HEK293 (cell line): ENCODE measurements at regions not wholly inside any gene's neighbourhood (a gene's known extent, or its start where the extent isn't known, plus 50 kb on each side); places are given as distances from the start of the nearest gene placed in this dataset.

ENCODE experiments used
- CTCF ChIA-PET: fragments of 350-600 bp; formaldehyde crosslinking; extraction: SDS; loops from one replicate; lab custom pipeline; 2021; ENCODE audit warnings: antibody characterized with exemption; lab: Yijun Ruan, JAX
- POLR2A ChIA-PET: fragments of 300-600 bp; formaldehyde crosslinking; extraction: SDS; loops from one replicate; lab custom pipeline; 2020; ENCODE audit warnings: antibody characterized with exemption, inconsistent platforms; lab: Yijun Ruan, JAX
- H3K27ac ChIP-seq: fragments of 200-500 bp; sonication (Bioruptor generic); 2 replicates; pipeline ENCODE4 v1.5.1; 2014; ENCODE audit warnings: low read depth, low read length, control low read depth, inconsistent platforms; ENCODE audit errors: extremely low read depth
- H3K36me3 ChIP-seq, 2 experiments: fragments of 200-500 bp in 1 of 2; sonication (Bioruptor generic) in 1 of 2; 1 replicate in 1 of 2; 2 replicates in 1 of 2; pipeline ENCODE4 v1.5.1; 2014 to 2017; ENCODE audit warnings: inconsistent platforms in 2 of 2, low read length in 2 of 2; ENCODE audit not compliant: control insufficient read depth in 2 of 2, insufficient read depth in 1 of 2
- H3K4me1 ChIP-seq: fragments of 200-500 bp; sonication (Bioruptor generic); 2 replicates; pipeline ENCODE4 v1.5.1; 2014; ENCODE audit warnings: mild to moderate bottlenecking, low read length, inconsistent platforms; ENCODE audit not compliant: control insufficient read depth, insufficient read depth
- H3K4me3 ChIP-seq: 2 replicates; pipeline ENCODE4 v1.5.1; 2011; ENCODE audit warnings: low read depth, mild to moderate bottlenecking, control low read depth, low read length, moderate library complexity
- H3K9me3 ChIP-seq: fragments of 200-500 bp; sonication (Bioruptor generic); 2 replicates; pipeline ENCODE4 v1.5.1; 2014; ENCODE audit warnings: low read depth, low read length, inconsistent platforms; ENCODE audit not compliant: control insufficient read depth, insufficient read depth
- FEZF1 ChIP-seq: fragments of 450-650 bp; formaldehyde crosslinking; IDR thresholded peaks from 2 replicates; pipeline ENCODE4 v1.5.1; 2016; ENCODE audit warnings: missing biosample characterization, missing genetic modification characterization
- GLI4 ChIP-seq: fragments of 450-650 bp; formaldehyde crosslinking; IDR thresholded peaks from 2 replicates; pipeline ENCODE4 v1.5.1; 2016; ENCODE audit warnings: missing biosample characterization, missing genetic modification characterization
- GLIS1 ChIP-seq: fragments of 450-650 bp; formaldehyde crosslinking; IDR thresholded peaks from 2 replicates; pipeline ENCODE4 v1.5.1; 2016; ENCODE audit warnings: missing biosample characterization, missing genetic modification characterization
- HOXA7 ChIP-seq: sonication (generic); formaldehyde crosslinking; IDR thresholded peaks from 2 replicates; pipeline ENCODE4 v1.8.1; 2022; ENCODE audit warnings: missing genetic modification reagents, borderline replicate concordance
- KLF16 ChIP-seq: fragments of 450-650 bp; formaldehyde crosslinking; IDR thresholded peaks from 2 replicates; pipeline ENCODE4 v1.5.1; 2017; ENCODE audit warnings: missing biosample characterization, missing genetic modification characterization
- SALL2 ChIP-seq: fragments of 450-650 bp; formaldehyde crosslinking; IDR thresholded peaks from 2 replicates; pipeline ENCODE4 v1.5.0; 2017; ENCODE audit warnings: missing biosample characterization, mild to moderate bottlenecking, missing genetic modification characterization, borderline replicate concordance
- YY2 ChIP-seq: fragments of 450-650 bp; formaldehyde crosslinking; IDR thresholded peaks from 2 replicates; pipeline ENCODE4 v1.5.1; 2016; ENCODE audit warnings: missing biosample characterization, missing genetic modification characterization
- ZBTB21 ChIP-seq: fragments of 450-650 bp; formaldehyde crosslinking; IDR thresholded peaks from 2 replicates; pipeline ENCODE4 v1.5.1; 2017; ENCODE audit warnings: missing biosample characterization, missing genetic modification characterization
- ZBTB7A ChIP-seq: fragments of 450-650 bp; formaldehyde crosslinking; IDR thresholded peaks from 2 replicates; pipeline ENCODE4 v1.5.1; 2016; ENCODE audit warnings: low read depth, missing biosample characterization, missing genetic modification characterization
- ZFP69B ChIP-seq: fragments of 450-650 bp; formaldehyde crosslinking; IDR thresholded peaks from 2 replicates; pipeline ENCODE4 v1.5.1; 2016; ENCODE audit warnings: missing biosample characterization, missing genetic modification characterization
- ZNF140 ChIP-seq: fragments of 450-650 bp; formaldehyde crosslinking; IDR thresholded peaks from 2 replicates; pipeline ENCODE4 v1.5.1; 2016; ENCODE audit warnings: missing biosample characterization, missing genetic modification characterization
- ZNF366 ChIP-seq: fragments of 450-650 bp; formaldehyde crosslinking; conservative IDR thresholded peaks from 2 replicates; pipeline ENCODE4 v1.5.1; 2016; ENCODE audit warnings: missing biosample characterization, missing genetic modification characterization
- ZNF426 ChIP-seq: fragments of 450-650 bp; formaldehyde crosslinking; IDR thresholded peaks from 2 replicates; pipeline ENCODE4 v1.5.1; 2017; ENCODE audit warnings: missing biosample characterization, missing genetic modification characterization, mild to moderate bottlenecking, inconsistent platforms, moderate library complexity
- ZNF521 ChIP-seq: fragments of 450-650 bp; formaldehyde crosslinking; IDR thresholded peaks from 2 replicates; pipeline ENCODE4 v1.5.1; 2017; ENCODE audit warnings: missing biosample characterization, mild to moderate bottlenecking, missing genetic modification characterization
- ZNF658 ChIP-seq: fragments of 450-650 bp; formaldehyde crosslinking; IDR thresholded peaks from 2 replicates; pipeline ENCODE4; 2016; ENCODE audit warnings: missing biosample characterization, missing genetic modification characterization
- ZNF660 ChIP-seq: fragments of 450-650 bp; IDR thresholded peaks from 2 replicates; pipeline ENCODE4 v1.5.1; 2018; ENCODE audit warnings: missing biosample characterization, mild to moderate bottlenecking, missing genetic modification characterization
- ZNF701 ChIP-seq: fragments of 450-650 bp; formaldehyde crosslinking; IDR thresholded peaks from 2 replicates; pipeline ENCODE4 v1.5.1; 2016; ENCODE audit warnings: missing biosample characterization, missing genetic modification characterization
- ZNF707 ChIP-seq: fragments of 450-650 bp; formaldehyde crosslinking; IDR thresholded peaks from 2 replicates; pipeline ENCODE4 v1.5.1; 2016; ENCODE audit warnings: missing biosample characterization, missing genetic modification characterization
- ZNF785 ChIP-seq: fragments of 450-650 bp; formaldehyde crosslinking; IDR thresholded peaks from 2 replicates; pipeline ENCODE4 v1.5.1; 2016; ENCODE audit warnings: missing biosample characterization, missing genetic modification characterization
- ZNF792 ChIP-seq: fragments of 450-650 bp; formaldehyde crosslinking; IDR thresholded peaks from 2 replicates; pipeline ENCODE4 v1.5.1; 2016; ENCODE audit warnings: missing biosample characterization, missing genetic modification characterization
- ZNF837 ChIP-seq: fragments of 450-650 bp; formaldehyde crosslinking; IDR thresholded peaks from 2 replicates; pipeline ENCODE4 v1.5.1; 2016; ENCODE audit warnings: missing biosample characterization, missing genetic modification characterization
- ZNF843 ChIP-seq: fragments of 450-650 bp; formaldehyde crosslinking; IDR thresholded peaks from 2 replicates; pipeline ENCODE4 v1.5.1; 2016; ENCODE audit warnings: missing biosample characterization, missing genetic modification characterization
- TF ChIP-seq, protein P1 (sequence below): fragments of 450-650 bp; formaldehyde crosslinking; IDR thresholded peaks from 2 replicates; pipeline ENCODE4 v1.5.1; 2016; ENCODE audit warnings: missing biosample characterization, missing genetic modification characterization
- TF ChIP-seq, protein P2 (sequence below): fragments of 450-650 bp; formaldehyde crosslinking; IDR thresholded peaks from 2 replicates; pipeline ENCODE4 v1.5.1; 2017; ENCODE audit warnings: missing biosample characterization, missing genetic modification characterization
- TF ChIP-seq, protein P3 (sequence below): fragments of 450-650 bp; formaldehyde crosslinking; IDR thresholded peaks from 2 replicates; pipeline ENCODE4 v1.5.1; 2016; ENCODE audit warnings: missing biosample characterization, missing genetic modification characterization
- TF ChIP-seq, protein P4 (sequence below): fragments of 450-650 bp; formaldehyde crosslinking; IDR thresholded peaks from 2 replicates; pipeline ENCODE4 v1.5.1; 2016; ENCODE audit warnings: missing biosample characterization, missing genetic modification characterization, borderline replicate concordance
- TF ChIP-seq, protein P5 (sequence below): fragments of 450-650 bp; formaldehyde crosslinking; IDR thresholded peaks from 2 replicates; pipeline ENCODE4 v1.5.1; 2016; ENCODE audit warnings: missing biosample characterization, missing genetic modification characterization

DNA sequence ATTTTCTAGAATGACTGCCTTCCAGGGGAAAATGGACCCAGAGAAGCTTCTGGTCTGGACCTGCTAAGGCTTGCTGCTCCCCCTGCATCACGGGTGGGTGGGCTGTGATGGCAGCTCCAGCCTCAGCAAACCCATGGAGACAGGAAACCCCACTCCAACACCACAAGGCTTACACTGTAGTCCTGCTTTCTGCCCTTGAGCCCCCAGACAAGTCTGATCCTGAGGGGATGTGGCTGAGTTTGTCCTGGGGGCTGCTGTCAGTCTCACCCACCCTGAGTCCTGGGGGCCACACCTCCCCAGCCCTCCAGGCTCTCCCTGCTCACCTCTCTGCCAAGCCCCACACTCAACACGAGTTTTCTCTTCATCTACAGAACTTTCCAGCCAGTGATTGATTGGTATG, 279.4 kb downstream of the EIPR1 start:
- Histone ChIP-seq H3K4me3 (no peak overlapping the region), H3K36me3 (no peaks in the 10 kb centered on the region), H3K9me3 (no peaks in the 10 kb centered on the region), H3K27ac (no peak overlapping the region), H3K4me1 (no peaks in the 10 kb centered on the region)
- no peak for TF ChIP-seq ZBTB21 (tag by site-specific recombination)
- no peak for TF ChIP-seq ZNF426
- no peak for TF ChIP-seq ZNF366 (tag by site-specific recombination)
- no peak for TF ChIP-seq HOXA7
- TF ChIP-seq, protein P1, sequence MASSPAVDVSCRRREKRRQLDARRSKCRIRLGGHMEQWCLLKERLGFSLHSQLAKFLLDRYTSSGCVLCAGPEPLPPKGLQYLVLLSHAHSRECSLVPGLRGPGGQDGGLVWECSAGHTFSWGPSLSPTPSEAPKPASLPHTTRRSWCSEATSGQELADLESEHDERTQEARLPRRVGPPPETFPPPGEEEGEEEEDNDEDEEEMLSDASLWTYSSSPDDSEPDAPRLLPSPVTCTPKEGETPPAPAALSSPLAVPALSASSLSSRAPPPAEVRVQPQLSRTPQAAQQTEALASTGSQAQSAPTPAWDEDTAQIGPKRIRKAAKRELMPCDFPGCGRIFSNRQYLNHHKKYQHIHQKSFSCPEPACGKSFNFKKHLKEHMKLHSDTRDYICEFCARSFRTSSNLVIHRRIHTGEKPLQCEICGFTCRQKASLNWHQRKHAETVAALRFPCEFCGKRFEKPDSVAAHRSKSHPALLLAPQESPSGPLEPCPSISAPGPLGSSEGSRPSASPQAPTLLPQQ = no peak
- TF ChIP-seq, protein P2, sequence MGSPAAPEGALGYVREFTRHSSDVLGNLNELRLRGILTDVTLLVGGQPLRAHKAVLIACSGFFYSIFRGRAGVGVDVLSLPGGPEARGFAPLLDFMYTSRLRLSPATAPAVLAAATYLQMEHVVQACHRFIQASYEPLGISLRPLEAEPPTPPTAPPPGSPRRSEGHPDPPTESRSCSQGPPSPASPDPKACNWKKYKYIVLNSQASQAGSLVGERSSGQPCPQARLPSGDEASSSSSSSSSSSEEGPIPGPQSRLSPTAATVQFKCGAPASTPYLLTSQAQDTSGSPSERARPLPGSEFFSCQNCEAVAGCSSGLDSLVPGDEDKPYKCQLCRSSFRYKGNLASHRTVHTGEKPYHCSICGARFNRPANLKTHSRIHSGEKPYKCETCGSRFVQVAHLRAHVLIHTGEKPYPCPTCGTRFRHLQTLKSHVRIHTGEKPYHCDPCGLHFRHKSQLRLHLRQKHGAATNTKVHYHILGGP (tag by site-specific recombination) = no peak
- TF ChIP-seq, protein P3, sequence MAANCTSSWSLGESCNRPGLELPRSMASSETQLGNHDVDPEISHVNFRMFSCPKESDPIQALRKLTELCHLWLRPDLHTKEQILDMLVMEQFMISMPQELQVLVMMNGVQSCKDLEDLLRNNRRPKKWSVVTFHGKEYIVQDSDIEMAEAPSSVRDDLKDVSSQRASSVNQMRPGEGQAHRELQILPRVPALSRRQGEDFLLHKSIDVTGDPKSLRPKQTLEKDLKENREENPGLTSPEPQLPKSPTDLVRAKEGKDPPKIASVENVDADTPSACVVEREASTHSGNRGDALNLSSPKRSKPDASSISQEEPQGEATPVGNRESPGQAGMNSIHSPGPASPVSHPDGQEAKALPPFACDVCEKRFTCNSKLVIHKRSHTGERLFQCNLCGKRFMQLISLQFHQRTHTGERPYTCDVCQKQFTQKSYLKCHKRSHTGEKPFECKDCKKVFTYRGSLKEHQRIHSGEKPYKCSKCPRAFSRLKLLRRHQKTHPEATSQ = no peak
- no peak for TF ChIP-seq ZNF785 (tag by site-specific recombination)
- no peak for TF ChIP-seq YY2 (tag by site-specific recombination)
- TF ChIP-seq ZNF837 (tag by site-specific recombination) = no peak
- TF ChIP-seq, protein P4, sequence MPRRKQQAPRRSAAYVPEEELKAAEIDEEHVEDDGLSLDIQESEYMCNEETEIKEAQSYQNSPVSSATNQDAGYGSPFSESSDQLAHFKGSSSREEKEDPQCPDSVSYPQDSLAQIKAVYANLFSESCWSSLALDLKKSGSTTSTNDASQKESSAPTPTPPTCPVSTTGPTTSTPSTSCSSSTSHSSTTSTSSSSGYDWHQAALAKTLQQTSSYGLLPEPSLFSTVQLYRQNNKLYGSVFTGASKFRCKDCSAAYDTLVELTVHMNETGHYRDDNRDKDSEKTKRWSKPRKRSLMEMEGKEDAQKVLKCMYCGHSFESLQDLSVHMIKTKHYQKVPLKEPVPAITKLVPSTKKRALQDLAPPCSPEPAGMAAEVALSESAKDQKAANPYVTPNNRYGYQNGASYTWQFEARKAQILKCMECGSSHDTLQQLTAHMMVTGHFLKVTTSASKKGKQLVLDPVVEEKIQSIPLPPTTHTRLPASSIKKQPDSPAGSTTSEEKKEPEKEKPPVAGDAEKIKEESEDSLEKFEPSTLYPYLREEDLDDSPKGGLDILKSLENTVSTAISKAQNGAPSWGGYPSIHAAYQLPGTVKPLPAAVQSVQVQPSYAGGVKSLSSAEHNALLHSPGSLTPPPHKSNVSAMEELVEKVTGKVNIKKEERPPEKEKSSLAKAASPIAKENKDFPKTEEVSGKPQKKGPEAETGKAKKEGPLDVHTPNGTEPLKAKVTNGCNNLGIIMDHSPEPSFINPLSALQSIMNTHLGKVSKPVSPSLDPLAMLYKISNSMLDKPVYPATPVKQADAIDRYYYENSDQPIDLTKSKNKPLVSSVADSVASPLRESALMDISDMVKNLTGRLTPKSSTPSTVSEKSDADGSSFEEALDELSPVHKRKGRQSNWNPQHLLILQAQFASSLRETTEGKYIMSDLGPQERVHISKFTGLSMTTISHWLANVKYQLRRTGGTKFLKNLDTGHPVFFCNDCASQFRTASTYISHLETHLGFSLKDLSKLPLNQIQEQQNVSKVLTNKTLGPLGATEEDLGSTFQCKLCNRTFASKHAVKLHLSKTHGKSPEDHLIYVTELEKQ (tag by site-specific recombination) = no peak
- TF ChIP-seq ZNF660 (tag by site-specific recombination) = no peak
- no peak for TF ChIP-seq ZNF140 (tag by site-specific recombination)
- TF ChIP-seq ZNF701 (tag by site-specific recombination) = no peak
- no peak for TF ChIP-seq KLF16 (tag by site-specific recombination)
- ChIA-PET POLR2A (no interaction called here), CTCF (no interaction called here)

DNA sequence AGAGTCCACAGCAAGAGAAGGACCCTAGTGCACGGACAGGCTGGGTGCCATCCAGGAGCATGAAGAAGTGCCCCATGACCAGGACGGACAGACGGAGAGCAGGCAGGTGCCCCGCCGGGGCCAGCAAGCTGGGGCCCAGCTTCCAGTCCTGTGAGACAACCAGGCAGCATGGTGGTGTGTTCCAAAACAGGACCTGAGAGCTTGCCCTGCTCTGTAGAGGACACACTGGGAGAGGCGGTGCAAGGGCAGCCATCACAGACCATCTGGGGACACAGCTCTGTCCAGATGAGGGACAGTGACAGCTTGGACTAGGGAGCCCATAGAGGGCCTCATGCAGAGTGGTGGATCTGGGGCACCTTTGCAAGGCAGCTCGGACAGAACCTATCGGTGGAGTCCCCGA, 279.8 kb downstream of the EIPR1 start:
- no peaks in the 10 kb centered on the region for H3K4me1 ChIP-seq
- CTCF ChIA-PET = no interaction called here
- H3K4me3 ChIP-seq = no peak overlapping the region
- no peaks in the 10 kb centered on the region for H3K36me3 ChIP-seq
- H3K9me3 ChIP-seq = no peaks in the 10 kb centered on the region
- no peak overlapping the region for H3K27ac ChIP-seq
- POLR2A ChIA-PET = no interaction called here
- TF ChIP-seq ZNF792 = no peak
- TF ChIP-seq ZNF707 (tag by site-specific recombination) = no peak
- no peak for TF ChIP-seq ZNF658
- no peak for TF ChIP-seq ZFP69B (tag by site-specific recombination)
- no peak for TF ChIP-seq GLIS1 (tag by site-specific recombination)
- TF ChIP-seq HOXA7 = no peak
- no peak for TF ChIP-seq SALL2 (tag by site-specific recombination)
- TF ChIP-seq FEZF1 (tag by site-specific recombination) = no peak
- no peak for TF ChIP-seq ZNF843 (tag by site-specific recombination)
- no peak for TF ChIP-seq GLI4 (tag by site-specific recombination)
- no peak for TF ChIP-seq ZNF521 (tag by site-specific recombination)
- TF ChIP-seq ZBTB7A (tag by site-specific recombination) = no peak
- TF ChIP-seq, protein P5, sequence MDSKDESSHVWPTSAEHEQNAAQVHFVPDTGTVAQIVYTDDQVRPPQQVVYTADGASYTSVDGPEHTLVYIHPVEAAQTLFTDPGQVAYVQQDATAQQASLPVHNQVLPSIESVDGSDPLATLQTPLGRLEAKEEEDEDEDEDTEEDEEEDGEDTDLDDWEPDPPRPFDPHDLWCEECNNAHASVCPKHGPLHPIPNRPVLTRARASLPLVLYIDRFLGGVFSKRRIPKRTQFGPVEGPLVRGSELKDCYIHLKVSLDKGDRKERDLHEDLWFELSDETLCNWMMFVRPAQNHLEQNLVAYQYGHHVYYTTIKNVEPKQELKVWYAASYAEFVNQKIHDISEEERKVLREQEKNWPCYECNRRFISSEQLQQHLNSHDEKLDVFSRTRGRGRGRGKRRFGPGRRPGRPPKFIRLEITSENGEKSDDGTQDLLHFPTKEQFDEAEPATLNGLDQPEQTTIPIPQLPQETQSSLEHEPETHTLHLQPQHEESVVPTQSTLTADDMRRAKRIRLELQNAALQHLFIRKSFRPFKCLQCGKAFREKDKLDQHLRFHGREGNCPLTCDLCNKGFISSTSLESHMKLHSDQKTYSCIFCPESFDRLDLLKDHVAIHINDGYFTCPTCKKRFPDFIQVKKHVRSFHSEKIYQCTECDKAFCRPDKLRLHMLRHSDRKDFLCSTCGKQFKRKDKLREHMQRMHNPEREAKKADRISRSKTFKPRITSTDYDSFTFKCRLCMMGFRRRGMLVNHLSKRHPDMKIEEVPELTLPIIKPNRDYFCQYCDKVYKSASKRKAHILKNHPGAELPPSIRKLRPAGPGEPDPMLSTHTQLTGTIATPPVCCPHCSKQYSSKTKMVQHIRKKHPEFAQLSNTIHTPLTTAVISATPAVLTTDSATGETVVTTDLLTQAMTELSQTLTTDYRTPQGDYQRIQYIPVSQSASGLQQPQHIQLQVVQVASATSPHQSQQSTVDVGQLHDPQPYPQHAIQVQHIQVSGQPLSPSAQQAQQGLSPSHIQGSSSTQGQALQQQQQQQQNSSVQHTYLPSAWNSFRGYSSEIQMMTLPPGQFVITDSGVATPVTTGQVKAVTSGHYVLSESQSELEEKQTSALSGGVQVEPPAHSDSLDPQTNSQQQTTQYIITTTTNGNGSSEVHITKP = no peak
